Right ventricle myocardium inferior (tissue), 1 donor: ENCODE measurements at regions not wholly inside any gene's neighbourhood (a gene's known extent, or its start where the extent isn't known, plus 50 kb on each side); places are given as distances from the start of the nearest gene placed in this dataset.
A peak's percentile ranks its signal among the peaks of the same experiment; 100 is the strongest.
"Not testable (repeated sequence)": the region's sequence is repeated elsewhere in the genome, so short reads cannot be mapped to it uniquely, and the experiment has no call there.

ENCODE experiments used
- ATAC-seq: fragments of 200-7000 bp; cut with Tn5 transposase; one replicate; pipeline ENCODE4 v1.9.1; 2020; ENCODE audit warnings: mild to moderate bottlenecking, moderate library complexity
- DNase-seq: peaks from one replicate; pipeline ENCODE4 v3.0.0; 2021; ENCODE audit errors: missing footprints
- intact Hi-C: fragments of 100-400 bp; cut with DNase I; formaldehyde crosslinking; loops from one replicate; pipeline ENCODE4 v1.11.0; 2022
- donor health status: DM: no; HTN: yes; CAD: no; lungs with severe emphysema.

GRCh38 chr20:17891131-17891530 lies 77.5 kb downstream of the SNX5 start:
- ATAC-seq, intact Hi-C loops: not testable (repeated sequence)
- DNase-seq: peak; percentile 59

GRCh38 chr20:17890330-17890729 lies 78.3 kb downstream of the SNX5 start:
- no peak for DNase-seq
- ATAC-seq: no peak
- intact Hi-C loops: no loop called here

- no peak for DNase-seq
- ATAC-seq: no peak
- intact Hi-C loops: no loop called here
Observed at GRCh38 chr20:17889226-17889625, 79.4 kb downstream of the SNX5 start.

- intact Hi-C loops: no loop called here
- DNase-seq (no peak), ATAC-seq (no peak)
Observed at GRCh38 chr20:17888044-17888443, 80.5 kb downstream of the SNX5 start.

- ATAC-seq (no peak), DNase-seq (no peak)
- intact Hi-C loops: no loop called here
Observed at GRCh38 chr20:17887331-17888030, 81.1 kb downstream of the SNX5 start.

- DNase-seq (no peak), ATAC-seq (peak; percentile 57)
- intact Hi-C loops: no loop called here
Observed at GRCh38 chr20:17885544-17885943, 83.0 kb downstream of the SNX5 start.

- DNase-seq (no peak), ATAC-seq (no peak)
- intact Hi-C loops: no loop called here
Observed at GRCh38 chr20:17885076-17885475, 83.5 kb downstream of the SNX5 start.

GRCh38 chr20:17884307-17885003 lies 84.1 kb downstream of the SNX5 start:
- no peak for ATAC-seq
- intact Hi-C loops: no loop called here
- DNase-seq: no peak

GRCh38 chr20:17883592-17884306 lies 84.8 kb downstream of the SNX5 start:
- DNase-seq (no peak), ATAC-seq (no peak)
- intact Hi-C loops: no loop called here

- DNase-seq (no peak), ATAC-seq (no peak)
- intact Hi-C loops: no loop called here
Observed at GRCh38 chr20:17882834-17883591, 85.6 kb downstream of the SNX5 start.

GRCh38 chr20:17882065-17882833 lies 86.3 kb downstream of the SNX5 start:
- intact Hi-C loops: no loop called here
- DNase-seq (no peak), ATAC-seq (no peak)

GRCh38 chr20:17881741-17882064 lies 86.9 kb downstream of the SNX5 start:
- no peak for DNase-seq
- intact Hi-C loops: no loop called here
- ATAC-seq: no peak

GRCh38 chr20:17878912-17879602 lies 89.5 kb downstream of the SNX5 start:
- intact Hi-C loops: no loop called here
- DNase-seq (no peak), ATAC-seq (no peak)

- ATAC-seq: no peak
- intact Hi-C loops: no loop called here
- DNase-seq: no peak
Observed at GRCh38 chr20:17878069-17878911, 90.3 kb downstream of the SNX5 start.

- intact Hi-C loops: no loop called here
- no peak for DNase-seq
- no peak for ATAC-seq
Observed at GRCh38 chr20:17875981-17876385, 92.6 kb downstream of the SNX5 start.

- peak; percentile 62 for ATAC-seq
- intact Hi-C loops: no loop called here
- peak; percentile 80 for DNase-seq
Observed at GRCh38 chr20:17875106-17875980, 93.3 kb downstream of the SNX5 start.
